Memory B cell (primary cell): ENCODE measurements at regions not wholly inside any gene's neighbourhood (a gene's known extent, or its start where the extent isn't known, plus 50 kb on each side); places are given as distances from the start of the nearest gene placed in this dataset.

ENCODE experiments used
- ATAC-seq: fragments of 150-1000 bp; cut with Tn5 transposase; 2 replicates; pipeline ENCODE4 v1.10.0; 2021; ENCODE audit warnings: low read depth, mild to moderate bottlenecking, moderate library complexity
- DNase-seq, 2 donors: peaks; one replicate each; pipeline ENCODE4 v3.0.0; 2022; ENCODE audit warnings: low spot score in 2 of 2
- H3K27ac Mint-ChIP-seq: one replicate; pipeline ENCODE4 v1.8.0; 2022; ENCODE audit warnings: mild to moderate bottlenecking, moderate library complexity, mixed read lengths
- H3K27me3 Mint-ChIP-seq: one replicate; pipeline ENCODE4 v1.8.0; 2022; ENCODE audit warnings: mixed read lengths
- H3K36me3 Mint-ChIP-seq: one replicate; pipeline ENCODE4 v1.8.0; 2022; ENCODE audit warnings: mild to moderate bottlenecking, mixed read lengths
- H3K4me1 Mint-ChIP-seq: one replicate; pipeline ENCODE4 v1.8.0; 2022; ENCODE audit warnings: mixed read lengths
- H3K4me3 Mint-ChIP-seq: one replicate; pipeline ENCODE4 v1.8.0; 2022; ENCODE audit warnings: mild to moderate bottlenecking, moderate library complexity, mixed read lengths
- H3K9me3 Mint-ChIP-seq: one replicate; pipeline ENCODE4 v1.8.0; 2022; ENCODE audit warnings: mixed read lengths

DNA sequence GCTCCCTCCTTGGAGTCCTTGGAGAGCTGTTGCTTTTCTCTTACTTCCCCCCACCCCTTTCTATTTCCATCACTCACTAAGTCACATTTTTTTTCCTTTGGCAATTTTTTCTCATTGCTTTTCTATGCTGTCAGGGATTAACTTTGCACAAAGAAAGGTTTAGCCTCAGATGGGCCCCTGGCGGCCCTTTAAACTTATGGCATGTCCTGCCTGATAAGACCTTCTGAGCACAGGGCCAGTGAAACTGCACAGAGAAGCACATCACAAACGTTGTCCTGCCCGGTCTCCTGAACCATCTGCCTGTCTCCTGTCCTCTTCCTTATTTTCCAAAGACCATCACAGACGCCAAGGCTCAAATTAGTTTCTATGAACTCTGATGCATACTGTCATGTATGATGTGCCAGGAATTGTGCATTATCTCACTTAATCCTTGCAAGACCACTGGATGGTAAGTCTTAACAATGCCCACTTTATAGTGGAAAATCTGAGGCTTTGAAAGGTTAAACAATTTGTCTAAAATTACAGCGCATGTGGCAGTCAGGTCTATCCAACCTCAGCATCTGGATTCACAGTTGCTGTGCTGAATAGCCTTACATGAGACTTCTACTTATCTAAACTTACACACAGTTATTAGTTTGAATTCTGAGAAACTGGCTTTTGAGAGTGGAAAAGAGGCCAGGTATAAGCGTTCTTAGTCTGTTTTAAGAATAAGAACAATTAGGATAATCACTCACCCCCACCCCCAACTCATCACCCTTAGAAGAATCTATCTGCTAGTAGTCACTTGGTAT lies 648.1 kb downstream of the NTRK3 start:
- Mint-ChIP-seq H3K27ac (no peak overlapping the region), H3K9me3 (peaks cover 5% of the 10 kb centered on the region), H3K36me3 (no peaks in the 10 kb centered on the region), H3K27me3 (peaks cover 4% of the 10 kb centered on the region), H3K4me3 (no peak overlapping the region), H3K4me1 (no peaks in the 10 kb centered on the region)
- ATAC-seq (no peak), DNase-seq (no peak)

DNA sequence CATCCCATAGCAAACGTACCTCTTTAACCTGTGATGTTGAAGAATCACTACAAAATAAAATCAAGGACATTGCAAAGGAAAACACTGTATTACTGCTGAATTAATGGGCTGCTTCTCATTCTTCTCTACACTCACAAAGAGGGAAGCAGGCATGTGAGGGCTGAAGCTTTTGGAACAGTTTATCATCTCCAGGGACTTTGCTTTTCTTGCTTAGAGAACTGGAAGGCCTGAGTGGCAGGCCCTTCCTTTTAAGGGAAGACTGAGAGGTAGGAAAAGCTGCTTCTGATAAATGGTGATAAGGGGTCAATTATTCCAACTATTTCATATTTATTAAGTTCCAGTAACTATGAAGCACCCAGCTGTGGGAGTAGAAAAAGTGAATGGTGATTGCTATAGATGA lies 649.6 kb downstream of the NTRK3 start:
- ATAC-seq, result no peak
- no peaks in the 10 kb centered on the region for H3K36me3 Mint-ChIP-seq
- no peaks in the 10 kb centered on the region for H3K4me1 Mint-ChIP-seq
- H3K9me3 Mint-ChIP-seq, result peaks cover 5% of the 10 kb centered on the region
- H3K27me3 Mint-ChIP-seq, result peaks cover 4% of the 10 kb centered on the region
- H3K27ac Mint-ChIP-seq, result no peak overlapping the region
- DNase-seq, result no peak
- H3K4me3 Mint-ChIP-seq, result no peak overlapping the region

DNA sequence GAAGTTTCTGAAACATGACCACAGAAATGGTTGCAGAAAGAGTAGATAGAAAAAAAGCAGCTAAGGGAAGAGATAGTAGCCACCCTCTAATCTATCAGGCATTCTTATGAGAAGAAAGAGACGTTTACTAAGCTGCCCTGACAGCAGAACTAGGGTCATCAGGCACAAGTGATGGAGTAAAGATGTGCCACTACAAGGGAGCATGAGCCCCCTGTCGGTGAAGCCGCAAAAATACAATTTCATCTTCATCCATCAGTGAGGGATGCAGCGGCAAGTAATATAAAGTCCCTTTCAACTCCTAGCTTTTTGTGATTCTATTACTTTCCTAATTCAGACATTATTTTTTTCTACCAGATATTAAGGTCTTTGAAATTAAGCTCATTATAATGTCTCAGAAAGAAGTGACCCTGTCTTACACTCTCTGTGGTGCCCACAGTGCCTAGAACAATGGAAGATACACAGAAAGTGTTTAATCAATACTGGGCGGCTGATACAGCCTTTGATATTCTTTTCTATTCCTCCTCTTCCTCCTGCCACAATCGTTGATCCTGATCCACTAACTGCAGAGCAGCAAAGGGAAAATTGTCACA lies 651.6 kb downstream of the NTRK3 start:
- Mint-ChIP-seq H3K27me3 (peaks cover 4% of the 10 kb centered on the region), H3K27ac (no peak overlapping the region), H3K4me1 (no peaks in the 10 kb centered on the region), H3K4me3 (no peak overlapping the region), H3K9me3 (peaks cover 4% of the 10 kb centered on the region), H3K36me3 (no peaks in the 10 kb centered on the region)
- DNase-seq (no peak), ATAC-seq (no peak)

DNA sequence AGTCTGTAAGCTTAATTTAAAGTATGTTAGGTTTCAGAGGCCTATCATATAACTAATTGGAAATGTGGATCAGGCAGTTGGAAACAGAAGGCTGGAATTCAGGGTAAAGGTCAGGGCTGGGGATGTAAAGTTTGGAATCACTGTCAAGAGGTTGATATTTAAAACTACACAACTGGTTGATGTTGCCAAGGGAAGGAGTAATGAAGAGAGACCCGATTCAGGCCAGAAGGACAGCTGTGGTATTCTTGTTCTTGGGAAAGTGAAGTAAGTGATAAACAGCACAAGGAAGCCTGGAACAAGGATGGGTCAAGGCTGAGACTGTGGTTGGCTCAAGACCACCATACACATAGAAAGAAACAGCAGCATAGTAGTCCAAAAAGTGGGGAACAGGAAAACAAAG lies 654.2 kb downstream of the NTRK3 start:
- H3K27me3 Mint-ChIP-seq, result peaks cover 4% of the 10 kb centered on the region
- DNase-seq, result no peak
- peaks cover 5% of the 10 kb centered on the region for H3K4me1 Mint-ChIP-seq
- H3K4me3 Mint-ChIP-seq, result no peak overlapping the region
- H3K27ac Mint-ChIP-seq, result no peak overlapping the region
- no peak for ATAC-seq
- H3K36me3 Mint-ChIP-seq, result no peaks in the 10 kb centered on the region
- peaks cover 2% of the 10 kb centered on the region for H3K9me3 Mint-ChIP-seq

DNA sequence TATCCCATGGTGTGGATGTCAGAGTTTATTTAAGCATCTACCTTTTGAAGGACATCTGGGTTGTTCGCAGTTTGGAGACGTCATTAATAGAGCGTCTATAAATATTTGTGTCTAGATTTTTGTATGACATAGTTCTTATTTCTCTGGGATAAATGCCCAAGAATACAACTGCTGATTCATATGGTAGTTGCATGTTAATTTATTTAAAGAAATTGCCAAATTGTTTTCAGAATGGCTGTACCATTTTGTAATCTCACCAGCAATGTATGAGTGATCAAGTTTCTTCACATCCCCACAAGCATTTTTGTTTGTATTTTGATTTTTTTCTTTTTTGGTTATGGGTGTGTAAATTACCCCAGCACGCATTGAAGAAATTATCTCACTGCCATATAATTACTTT lies 656.9 kb downstream of the NTRK3 start:
- no peak overlapping the region for H3K4me3 Mint-ChIP-seq
- no peak for ATAC-seq

DNA sequence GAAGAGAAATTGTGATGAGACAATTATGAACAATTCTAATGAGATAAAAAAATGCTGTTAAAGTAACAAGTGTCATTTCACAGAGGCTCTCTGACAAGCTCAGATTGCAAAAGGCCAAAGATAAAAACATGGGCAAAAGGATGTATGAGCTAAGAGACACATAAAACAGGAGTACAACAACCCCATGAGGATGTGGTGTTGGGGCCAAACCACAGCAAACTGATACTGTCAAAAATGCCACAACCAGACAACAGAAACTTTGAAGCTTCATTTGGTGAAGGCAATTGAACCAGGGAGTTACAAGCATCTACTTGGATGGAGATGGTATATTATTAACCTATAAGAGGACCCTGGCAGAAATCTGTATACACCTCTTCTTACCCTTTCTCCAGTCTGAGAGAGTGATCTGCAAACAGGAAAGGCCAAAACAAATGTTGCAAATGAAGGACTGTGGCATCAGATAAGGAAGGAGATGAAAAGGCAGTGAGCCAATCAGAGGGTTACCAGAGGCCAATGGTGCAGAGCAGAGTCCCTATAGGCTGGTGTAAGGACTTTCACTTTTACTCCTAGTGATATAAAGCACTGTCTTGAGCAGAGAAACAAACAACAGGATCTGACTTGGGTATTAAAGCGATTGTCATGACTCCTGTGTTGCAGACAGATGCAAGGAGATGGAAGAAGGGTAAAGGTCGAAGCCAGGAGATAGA lies 659.0 kb downstream of the NTRK3 start:
- H3K27ac Mint-ChIP-seq, result no peak overlapping the region
- DNase-seq, result no peak

More for the DNA sequence above, 656.9 kb downstream of the NTRK3 start:
- Mint-ChIP-seq H3K9me3 (peaks cover 3% of the 10 kb centered on the region), H3K27ac (no peak overlapping the region), H3K27me3 (no peaks in the 10 kb centered on the region), H3K36me3 (no peaks in the 10 kb centered on the region), H3K4me1 (peaks cover 5% of the 10 kb centered on the region)
- DNase-seq, result no peak

DNA sequence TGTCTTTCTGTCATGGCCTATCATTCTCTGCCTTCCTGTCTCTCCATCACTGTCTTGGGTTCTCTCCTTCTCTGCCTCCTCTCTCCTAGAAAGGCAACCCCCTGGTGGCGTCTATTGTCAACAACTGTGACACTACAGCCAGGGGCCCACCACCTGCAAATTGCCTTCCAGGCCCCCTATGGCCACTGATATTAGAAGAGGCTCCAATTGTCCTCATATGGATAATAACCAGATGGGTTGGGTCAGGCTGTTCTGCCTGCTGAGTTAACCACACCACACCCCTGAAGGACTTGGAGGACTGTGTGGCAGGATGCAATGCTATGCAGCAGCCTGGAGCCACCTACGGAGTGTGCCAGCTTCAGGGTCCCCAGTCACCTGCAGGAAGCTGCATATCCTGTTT lies 665.0 kb downstream of the NTRK3 start:
- H3K36me3 Mint-ChIP-seq, result no peaks in the 10 kb centered on the region
- no peaks in the 10 kb centered on the region for H3K4me1 Mint-ChIP-seq
- no peak for DNase-seq
- no peak overlapping the region for H3K27ac Mint-ChIP-seq
- peaks cover 2% of the 10 kb centered on the region for H3K9me3 Mint-ChIP-seq
- H3K27me3 Mint-ChIP-seq, result no peaks in the 10 kb centered on the region
- H3K4me3 Mint-ChIP-seq, result no peak overlapping the region
- ATAC-seq, result no peak

More for the DNA sequence above, 659.0 kb downstream of the NTRK3 start:
- Mint-ChIP-seq H3K27me3 (no peaks in the 10 kb centered on the region), H3K9me3 (peaks cover 3% of the 10 kb centered on the region), H3K4me3 (peak overlapping the region; percentile 6), H3K36me3 (no peaks in the 10 kb centered on the region), H3K4me1 (peaks cover 5% of the 10 kb centered on the region)
- peak; percentile 53 for ATAC-seq

DNA sequence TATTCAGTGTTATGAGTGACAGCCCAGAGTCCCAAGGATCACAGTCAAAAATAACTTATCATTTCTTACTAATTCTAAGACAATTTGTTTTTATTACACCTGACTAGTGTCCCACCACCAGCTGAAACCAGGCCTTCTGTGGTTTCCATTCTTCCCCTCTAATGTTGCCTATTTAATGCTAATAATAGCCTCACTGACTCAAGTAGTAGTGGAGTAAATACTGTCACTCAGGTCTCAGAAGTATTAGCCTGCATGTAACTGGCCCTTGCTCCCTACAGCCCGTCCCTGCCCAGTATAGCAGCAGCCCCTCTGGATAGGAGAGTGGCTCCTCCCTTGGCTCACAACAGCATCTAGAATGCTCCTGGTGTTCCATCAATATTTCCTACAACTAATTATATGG lies 665.5 kb downstream of the NTRK3 start:
- DNase-seq (no peak), ATAC-seq (no peak)
- Mint-ChIP-seq H3K27me3 (no peaks in the 10 kb centered on the region), H3K27ac (no peak overlapping the region), H3K4me3 (no peak overlapping the region), H3K4me1 (no peaks in the 10 kb centered on the region), H3K9me3 (peaks cover 1% of the 10 kb centered on the region), H3K36me3 (no peaks in the 10 kb centered on the region)

DNA sequence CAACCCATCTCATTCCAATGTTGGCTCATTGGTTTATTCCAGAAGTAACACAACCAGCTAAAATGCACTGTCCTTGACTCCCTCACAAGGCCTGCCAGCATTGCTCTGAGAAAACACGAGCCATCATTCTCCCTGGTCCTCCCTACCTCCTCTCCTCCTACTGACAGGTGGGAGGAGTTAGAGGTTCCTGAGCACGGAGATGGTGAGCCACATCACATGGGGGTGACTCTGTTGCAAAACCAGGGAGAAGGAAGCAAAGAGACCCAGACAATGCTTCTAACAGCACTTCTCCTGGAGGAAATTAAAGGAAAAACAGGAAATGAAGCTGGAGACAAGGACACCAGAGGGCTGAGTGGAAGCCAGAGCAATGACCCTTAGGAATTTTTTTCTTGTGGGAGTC lies 667.4 kb downstream of the NTRK3 start:
- DNase-seq, result no peak
- no peaks in the 10 kb centered on the region for H3K27me3 Mint-ChIP-seq

DNA sequence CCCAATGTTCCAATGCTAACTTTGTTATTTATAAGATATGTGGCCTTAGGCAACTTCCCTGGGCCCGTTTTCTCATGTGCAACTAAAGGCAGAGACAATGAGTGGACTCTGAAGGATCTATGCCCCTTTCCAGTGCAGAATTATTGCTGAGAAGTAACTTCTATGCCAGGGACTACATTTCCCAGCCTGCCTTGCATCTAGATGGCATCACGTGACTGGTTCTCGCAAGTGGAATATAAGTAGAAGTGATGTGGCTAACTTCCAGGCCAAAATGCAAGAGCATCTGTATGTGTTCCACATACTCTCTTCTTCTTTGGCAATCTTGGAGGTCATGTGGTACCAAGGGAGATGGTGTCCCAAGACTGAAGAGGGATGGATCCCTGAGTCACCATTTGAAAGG lies 674.4 kb downstream of the NTRK3 start:
- H3K27ac Mint-ChIP-seq, result no peak overlapping the region
- H3K9me3 Mint-ChIP-seq, result peaks cover 2% of the 10 kb centered on the region
- no peak overlapping the region for H3K4me3 Mint-ChIP-seq
- ATAC-seq (no peak), DNase-seq (no peak)
- no peaks in the 10 kb centered on the region for H3K36me3 Mint-ChIP-seq
- no peaks in the 10 kb centered on the region for H3K4me1 Mint-ChIP-seq
- H3K27me3 Mint-ChIP-seq, result no peaks in the 10 kb centered on the region

More for the DNA sequence above, 667.4 kb downstream of the NTRK3 start:
- ATAC-seq, result no peak
- H3K4me3 Mint-ChIP-seq, result no peak overlapping the region
- no peaks in the 10 kb centered on the region for H3K36me3 Mint-ChIP-seq
- no peaks in the 10 kb centered on the region for H3K9me3 Mint-ChIP-seq
- H3K4me1 Mint-ChIP-seq, result no peaks in the 10 kb centered on the region
- H3K27ac Mint-ChIP-seq, result no peak overlapping the region

DNA sequence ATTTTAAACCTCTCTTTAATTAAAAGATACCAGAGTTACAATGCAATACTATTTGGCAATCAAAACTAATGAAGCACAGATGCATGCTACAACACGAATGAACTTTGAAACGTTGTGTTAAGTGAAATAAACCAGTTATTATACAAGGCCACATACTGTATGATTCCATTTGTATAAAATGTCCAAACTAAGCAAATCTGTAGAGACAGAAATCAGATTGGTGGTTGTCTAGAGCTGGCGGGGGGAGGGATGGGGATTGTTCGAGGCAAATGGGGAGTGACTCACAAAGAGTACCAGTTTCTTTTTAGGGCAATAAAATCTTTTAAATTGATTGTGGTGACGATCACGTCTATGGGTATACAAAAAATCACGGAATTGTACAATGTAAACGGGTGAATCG lies 677.0 kb downstream of the NTRK3 start:
- Mint-ChIP-seq H3K9me3 (peaks cover 2% of the 10 kb centered on the region), H3K27ac (no peak overlapping the region), H3K4me1 (no peaks in the 10 kb centered on the region), H3K36me3 (no peaks in the 10 kb centered on the region), H3K27me3 (no peaks in the 10 kb centered on the region), H3K4me3 (no peak overlapping the region)
- ATAC-seq (no peak), DNase-seq (no peak)

DNA sequence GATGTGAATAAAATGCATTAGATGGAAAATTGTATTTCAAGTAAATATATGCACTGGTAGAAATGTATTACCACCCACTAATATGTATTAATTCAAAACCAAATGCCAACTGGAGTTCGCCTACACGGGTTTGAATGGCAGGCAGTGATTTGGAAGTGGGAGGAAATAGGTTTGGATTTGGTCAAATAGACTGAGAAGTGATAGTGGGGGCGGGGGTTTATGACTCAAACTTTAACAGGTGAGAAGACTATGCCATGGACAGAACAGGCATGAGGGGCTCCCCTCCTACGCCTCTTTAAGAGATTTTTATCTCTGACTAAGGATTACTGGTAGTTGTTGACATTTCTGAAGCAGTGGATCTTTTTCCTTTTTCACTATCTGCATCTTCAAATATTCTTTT lies 677.8 kb downstream of the NTRK3 start:
- H3K27ac Mint-ChIP-seq, result no peak overlapping the region
- H3K9me3 Mint-ChIP-seq, result peaks cover 2% of the 10 kb centered on the region
- H3K36me3 Mint-ChIP-seq, result no peaks in the 10 kb centered on the region
- H3K27me3 Mint-ChIP-seq, result no peaks in the 10 kb centered on the region
- ATAC-seq, result no peak
- no peak for DNase-seq
- no peaks in the 10 kb centered on the region for H3K4me1 Mint-ChIP-seq
- H3K4me3 Mint-ChIP-seq, result no peak overlapping the region

DNA sequence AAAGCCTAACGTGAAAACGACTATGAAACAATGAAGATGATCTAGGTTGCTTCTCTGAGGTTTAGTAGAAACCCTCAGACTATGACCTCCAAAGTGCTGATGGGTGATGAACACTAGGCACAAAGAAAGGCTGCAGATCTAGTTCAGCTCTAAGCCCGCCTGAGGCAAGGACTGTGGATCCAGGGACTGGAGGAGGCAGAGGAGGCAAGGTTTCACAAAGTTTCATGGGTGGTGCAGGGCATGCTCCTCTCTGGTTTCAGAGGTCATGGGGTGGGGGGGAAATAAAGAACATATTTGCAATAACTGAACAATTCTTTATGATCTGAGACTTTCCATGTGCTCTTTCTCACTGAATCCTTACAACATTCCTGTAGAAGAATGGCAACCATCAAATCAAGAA lies 679.2 kb downstream of the NTRK3 start:
- H3K36me3 Mint-ChIP-seq, result no peaks in the 10 kb centered on the region
- no peak overlapping the region for H3K27ac Mint-ChIP-seq
- peaks cover 2% of the 10 kb centered on the region for H3K9me3 Mint-ChIP-seq
- H3K4me1 Mint-ChIP-seq, result no peaks in the 10 kb centered on the region
- DNase-seq (no peak), ATAC-seq (no peak)
- H3K4me3 Mint-ChIP-seq, result no peak overlapping the region
- H3K27me3 Mint-ChIP-seq, result no peaks in the 10 kb centered on the region

DNA sequence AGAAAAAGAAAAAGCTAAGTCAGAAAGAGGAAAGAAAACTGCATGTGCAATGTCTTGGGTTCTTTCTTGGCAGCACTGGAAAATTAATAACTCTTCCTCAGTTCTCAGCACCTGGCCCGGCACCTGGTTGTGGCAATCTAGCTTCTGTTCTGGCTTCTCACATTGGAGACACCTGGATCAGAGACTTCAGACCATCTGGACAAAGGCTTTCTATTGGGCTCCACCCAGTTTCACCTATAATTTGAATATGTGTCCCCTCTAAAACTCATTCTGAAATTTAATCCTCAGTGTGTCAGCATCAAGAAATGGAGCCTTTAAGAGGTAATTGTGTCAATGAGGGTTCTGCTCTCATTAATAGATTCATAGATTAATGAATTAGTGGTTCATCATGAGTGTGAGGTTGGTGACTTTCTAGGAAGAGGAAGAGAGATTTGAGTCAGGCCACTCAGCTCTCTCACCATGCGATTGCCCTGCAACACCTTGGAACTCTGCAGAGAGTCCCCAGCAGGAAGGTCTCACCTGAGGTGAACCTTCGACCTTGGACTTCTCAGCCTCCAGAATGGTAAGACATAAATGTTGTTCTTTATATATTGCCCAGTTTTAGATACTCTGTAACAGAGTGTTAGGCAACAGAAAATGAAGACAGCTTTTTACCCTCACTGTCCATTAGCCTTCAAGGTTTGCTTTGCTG lies 679.9 kb downstream of the NTRK3 start:
- no peak overlapping the region for H3K4me3 Mint-ChIP-seq
- H3K9me3 Mint-ChIP-seq, result peaks cover 2% of the 10 kb centered on the region
- no peaks in the 10 kb centered on the region for H3K4me1 Mint-ChIP-seq
- H3K27ac Mint-ChIP-seq, result no peak overlapping the region
- ATAC-seq (no peak), DNase-seq (no peak)
- no peaks in the 10 kb centered on the region for H3K36me3 Mint-ChIP-seq
- no peaks in the 10 kb centered on the region for H3K27me3 Mint-ChIP-seq
